ENCODE measurements at regions not wholly inside any gene's neighbourhood (a gene's known extent, or its start where the extent isn't known, plus 50 kb on each side); places are given as distances from the start of the nearest gene placed in this dataset.

GRCh38 chr18:58813561-58814225, 51.0 kb upstream of the ZNF532 start:
- Mint-ChIP-seq H3K9me3 (peaks cover 2% of the 10 kb centered on the region), H3K27me3 (ENCODE audit: low read depth) (no peaks in the 10 kb centered on the region), H3K4me1 (peaks cover 30% of the 10 kb centered on the region), H3K36me3 (ENCODE audit: low read depth) (no peaks in the 10 kb centered on the region), H3K27ac (ENCODE audit: unreplicated experiment) (peak overlapping the region; percentile 93), H3K4me3 (no peak overlapping the region)
- DNase-seq (ENCODE audit: low read depth, low spot score), result no peak
- TF ChIP-seq, protein P1, sequence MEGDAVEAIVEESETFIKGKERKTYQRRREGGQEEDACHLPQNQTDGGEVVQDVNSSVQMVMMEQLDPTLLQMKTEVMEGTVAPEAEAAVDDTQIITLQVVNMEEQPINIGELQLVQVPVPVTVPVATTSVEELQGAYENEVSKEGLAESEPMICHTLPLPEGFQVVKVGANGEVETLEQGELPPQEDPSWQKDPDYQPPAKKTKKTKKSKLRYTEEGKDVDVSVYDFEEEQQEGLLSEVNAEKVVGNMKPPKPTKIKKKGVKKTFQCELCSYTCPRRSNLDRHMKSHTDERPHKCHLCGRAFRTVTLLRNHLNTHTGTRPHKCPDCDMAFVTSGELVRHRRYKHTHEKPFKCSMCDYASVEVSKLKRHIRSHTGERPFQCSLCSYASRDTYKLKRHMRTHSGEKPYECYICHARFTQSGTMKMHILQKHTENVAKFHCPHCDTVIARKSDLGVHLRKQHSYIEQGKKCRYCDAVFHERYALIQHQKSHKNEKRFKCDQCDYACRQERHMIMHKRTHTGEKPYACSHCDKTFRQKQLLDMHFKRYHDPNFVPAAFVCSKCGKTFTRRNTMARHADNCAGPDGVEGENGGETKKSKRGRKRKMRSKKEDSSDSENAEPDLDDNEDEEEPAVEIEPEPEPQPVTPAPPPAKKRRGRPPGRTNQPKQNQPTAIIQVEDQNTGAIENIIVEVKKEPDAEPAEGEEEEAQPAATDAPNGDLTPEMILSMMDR (conservative IDR thresholded peaks at IDR 0.05), result no peak

GRCh38 chr18:58814317-58814716, 50.4 kb upstream of the ZNF532 start:
- peaks cover 36% of the 10 kb centered on the region for H3K4me1 Mint-ChIP-seq
- H3K27me3 Mint-ChIP-seq (ENCODE audit: low read depth), result no peaks in the 10 kb centered on the region
- H3K36me3 Mint-ChIP-seq (ENCODE audit: low read depth), result no peaks in the 10 kb centered on the region
- TF ChIP-seq, protein P1 (conservative IDR thresholded peaks at IDR 0.05), result no peak
- H3K27ac Mint-ChIP-seq (ENCODE audit: unreplicated experiment), result no peak overlapping the region
- peaks cover 2% of the 10 kb centered on the region for H3K9me3 Mint-ChIP-seq
- H3K4me3 Mint-ChIP-seq, result no peak overlapping the region
- no peak for DNase-seq (ENCODE audit: low read depth, low spot score)
